ENCODE measurements at regions not wholly inside any gene's neighbourhood (a gene's known extent, or its start where the extent isn't known, plus 50 kb on each side); places are given as distances from the start of the nearest gene placed in this dataset.
A peak's percentile ranks its signal among the peaks of the same experiment; 100 is the strongest.
"Not testable (repeated sequence)": the region's sequence is repeated elsewhere in the genome, so short reads cannot be mapped to it uniquely, and the experiment has no call there.

DNA sequence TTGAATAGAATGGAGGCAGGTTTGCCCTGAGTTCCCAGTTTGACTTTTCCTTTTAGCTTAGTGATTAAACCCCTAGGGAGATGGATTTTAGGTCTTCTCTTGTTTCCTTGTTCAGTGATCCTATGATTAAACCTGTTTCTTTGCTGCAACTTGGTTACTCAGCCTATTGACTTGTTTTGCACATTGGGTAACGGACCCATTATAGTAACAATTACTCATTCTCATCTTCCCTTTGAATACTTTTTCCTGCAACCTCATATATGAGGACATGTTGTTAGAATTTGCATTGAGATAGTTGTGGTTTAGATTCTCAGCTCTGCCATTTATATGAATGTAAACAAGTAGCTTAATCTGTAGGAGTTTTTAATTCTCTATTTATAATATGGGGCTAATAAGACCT, 489.2 kb upstream of the CNTN5 start:
- no peak for DNase-seq (ENCODE audit: low spot score)

DNA sequence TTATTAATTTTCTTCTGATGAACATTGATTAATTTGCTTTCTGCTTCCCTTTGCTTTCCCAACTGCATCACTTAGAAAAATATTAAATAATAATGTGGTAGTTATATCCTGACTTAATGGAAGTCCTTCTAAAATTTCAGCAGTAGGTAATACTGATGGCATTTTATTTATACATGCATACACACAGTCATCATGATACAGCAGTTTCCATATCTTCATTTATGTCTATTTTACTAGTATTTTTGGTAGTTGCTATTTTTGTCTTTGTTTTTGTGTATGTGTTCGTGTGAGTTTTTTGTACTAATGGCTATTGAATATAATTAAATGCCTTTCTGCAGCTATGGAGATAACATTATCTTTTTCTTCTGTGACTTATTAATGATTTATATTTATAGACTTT, 484.7 kb upstream of the CNTN5 start:
- no peak for DNase-seq (ENCODE audit: low spot score)

DNA sequence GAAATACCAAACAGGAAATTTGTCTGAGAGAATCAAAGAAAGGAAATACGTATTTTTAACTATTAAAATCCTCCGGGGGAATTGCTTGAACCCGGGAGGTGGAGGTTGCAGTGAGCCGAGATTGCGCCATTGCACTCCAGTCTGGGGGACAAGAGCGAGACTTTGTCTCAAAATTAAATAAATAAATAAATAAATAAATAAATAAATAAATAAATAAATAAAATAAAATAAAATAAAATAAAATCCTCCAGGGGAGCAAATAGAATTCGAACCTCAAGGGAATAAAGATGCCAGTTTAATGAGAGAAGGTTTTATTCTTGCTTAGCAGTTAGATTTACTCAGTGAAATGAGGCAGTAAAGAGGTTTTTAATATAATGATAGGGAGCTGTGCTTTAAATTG, 482.4 kb upstream of the CNTN5 start:
- not testable (repeated sequence) for DNase-seq (ENCODE audit: low spot score)

DNA sequence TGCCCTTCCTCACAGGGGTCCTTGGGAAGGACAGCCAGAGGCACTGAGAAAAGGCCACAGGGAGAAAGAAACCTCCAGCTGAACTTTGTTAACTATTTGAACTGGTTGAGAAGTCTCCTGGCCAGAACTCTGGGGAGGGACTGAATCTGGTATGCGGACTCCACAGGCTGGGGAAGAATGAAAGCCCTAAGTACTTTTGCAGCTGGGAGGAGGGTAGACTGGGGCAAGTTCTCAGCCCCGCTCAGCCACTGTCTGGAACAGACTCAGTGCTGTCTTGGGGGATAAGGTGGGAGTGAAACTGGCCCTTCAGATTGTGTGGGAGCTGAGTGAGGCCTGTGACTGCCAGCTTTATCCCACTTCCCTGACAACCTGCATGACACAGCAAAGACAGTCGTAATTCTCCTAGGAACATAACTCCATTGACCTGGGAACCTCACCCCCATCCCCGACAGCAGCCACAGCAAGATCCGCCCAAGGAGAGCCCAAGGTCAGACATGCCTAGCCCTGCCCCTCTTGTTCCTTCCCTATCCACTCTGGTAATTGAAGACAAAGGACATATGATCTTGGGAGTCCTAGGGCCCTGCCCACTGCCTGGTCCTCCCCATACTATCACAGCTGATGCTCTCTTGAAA, 475.1 kb upstream of the CNTN5 start:
- no peak for DNase-seq (ENCODE audit: low spot score)

DNA sequence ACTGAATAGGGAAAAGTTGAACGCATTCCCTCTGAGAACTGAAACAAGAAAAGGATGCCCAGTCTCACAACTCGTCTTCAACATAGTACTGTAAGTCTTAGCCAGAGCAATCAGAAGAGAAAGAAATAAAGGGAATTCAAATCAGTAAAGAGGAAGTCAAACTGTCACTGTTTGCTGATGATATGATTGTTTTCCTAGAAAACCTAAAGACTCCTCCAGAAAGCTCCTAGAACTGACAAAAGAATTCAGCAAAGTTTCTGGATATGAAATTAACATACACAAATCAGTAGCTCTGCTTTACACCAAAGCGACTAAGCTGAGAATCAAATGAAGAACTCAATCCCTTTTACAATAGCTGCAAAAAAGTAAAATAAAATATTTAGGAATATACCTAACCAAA, 471.2 kb upstream of the CNTN5 start:
- no peak for DNase-seq (ENCODE audit: low spot score)

DNA sequence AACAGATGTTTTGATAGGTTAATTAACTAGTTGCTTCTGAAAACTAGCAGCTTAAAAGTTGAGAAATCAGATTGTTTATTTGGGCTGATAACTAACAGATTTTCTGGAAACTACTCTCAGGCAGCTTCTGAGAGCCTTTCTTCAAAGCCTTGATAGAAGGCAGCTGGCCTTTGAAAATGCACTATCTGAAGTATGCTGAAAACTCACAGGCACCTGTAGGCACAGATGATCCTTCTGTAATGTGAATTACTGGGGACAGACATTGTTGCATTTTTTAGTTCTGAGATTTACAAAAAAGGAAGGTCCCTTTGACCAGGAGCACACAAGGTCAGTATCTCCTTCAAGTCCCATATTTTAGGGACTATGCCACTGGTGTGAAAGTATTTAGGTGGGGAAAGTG, 460.8 kb upstream of the CNTN5 start:
- no peak for DNase-seq (ENCODE audit: low spot score)

DNA sequence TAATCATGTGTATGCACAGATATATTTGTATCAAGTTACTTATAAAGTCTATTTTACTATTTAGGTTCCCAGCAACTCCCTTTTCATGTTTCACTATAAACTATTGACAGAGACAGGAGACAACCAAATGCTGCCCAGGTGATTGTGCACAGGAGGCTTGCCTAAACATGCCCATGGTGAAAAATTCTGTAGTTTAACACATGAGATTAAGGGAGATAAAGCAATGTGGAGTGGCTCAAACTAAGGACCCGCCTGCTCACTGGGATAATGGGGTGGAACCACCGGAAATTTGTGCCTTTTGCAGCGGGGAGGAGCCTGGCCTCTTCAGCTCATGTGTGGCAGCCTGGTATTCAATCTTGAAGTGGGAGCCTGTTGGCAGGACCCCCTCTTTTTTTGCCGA, 459.5 kb upstream of the CNTN5 start:
- DNase-seq (ENCODE audit: low spot score): no peak

DNA sequence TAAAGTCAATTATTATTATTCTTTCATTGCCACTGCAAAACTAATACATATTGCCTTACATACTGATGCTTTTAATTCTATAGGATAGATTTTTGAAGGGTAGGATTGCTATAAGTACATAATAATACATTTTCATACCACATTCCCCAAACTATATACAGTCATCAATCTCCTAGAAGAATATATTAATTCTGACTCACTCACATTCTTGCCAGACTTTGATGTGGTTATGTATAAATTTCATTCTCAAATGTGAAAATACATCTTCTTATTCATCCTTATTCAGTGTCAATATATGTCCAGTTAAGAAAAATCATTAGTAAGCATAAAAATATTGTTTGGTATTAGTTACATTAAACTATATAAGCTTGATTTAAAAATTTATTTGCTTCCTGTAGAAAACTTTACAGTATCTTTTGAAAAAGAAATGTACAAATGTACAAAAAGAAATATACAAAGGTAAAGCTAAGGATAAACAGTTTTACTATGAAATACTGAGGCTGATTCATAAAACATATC, 458.8 kb upstream of the CNTN5 start:
- no peak for DNase-seq (ENCODE audit: low spot score)

DNA sequence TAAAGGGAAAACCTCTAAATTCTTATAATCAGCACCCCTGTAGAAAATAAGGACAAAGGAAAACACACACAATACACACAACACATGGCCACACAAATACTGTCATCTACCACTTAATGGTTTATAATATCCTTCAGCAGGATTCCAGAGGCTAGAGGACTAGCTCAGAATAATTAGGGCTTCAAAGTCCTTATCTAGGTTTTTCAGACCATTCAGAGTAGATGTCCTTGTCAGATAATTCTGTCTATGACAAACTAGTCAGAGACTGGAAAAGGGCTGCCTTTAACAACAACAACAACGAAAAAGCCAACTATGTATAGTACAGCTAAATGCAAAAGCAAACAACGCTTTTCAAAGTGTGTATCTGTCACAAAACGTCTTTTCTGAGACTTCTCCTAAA, 456.5 kb upstream of the CNTN5 start:
- no peak for DNase-seq (ENCODE audit: low spot score)

DNA sequence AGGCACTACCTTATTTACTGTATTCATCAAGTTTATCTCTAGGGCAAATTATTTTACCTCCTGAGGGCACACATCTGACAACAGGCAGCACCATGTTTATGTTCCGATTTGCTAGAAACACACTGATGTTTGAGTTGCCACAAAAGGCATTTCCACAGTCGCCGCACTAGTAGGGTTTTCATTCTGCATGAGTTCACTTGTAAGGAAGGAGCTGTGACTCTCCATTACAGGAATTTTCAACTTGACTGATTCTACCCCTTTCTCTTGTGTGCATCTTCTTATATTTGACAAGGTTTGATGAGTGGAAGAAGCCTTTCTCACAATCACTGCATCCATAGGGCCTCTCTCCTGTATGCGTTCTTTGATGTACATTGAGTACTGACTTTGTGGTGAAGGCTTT, 455.9 kb upstream of the CNTN5 start:
- no peak for DNase-seq (ENCODE audit: low spot score)

DNA sequence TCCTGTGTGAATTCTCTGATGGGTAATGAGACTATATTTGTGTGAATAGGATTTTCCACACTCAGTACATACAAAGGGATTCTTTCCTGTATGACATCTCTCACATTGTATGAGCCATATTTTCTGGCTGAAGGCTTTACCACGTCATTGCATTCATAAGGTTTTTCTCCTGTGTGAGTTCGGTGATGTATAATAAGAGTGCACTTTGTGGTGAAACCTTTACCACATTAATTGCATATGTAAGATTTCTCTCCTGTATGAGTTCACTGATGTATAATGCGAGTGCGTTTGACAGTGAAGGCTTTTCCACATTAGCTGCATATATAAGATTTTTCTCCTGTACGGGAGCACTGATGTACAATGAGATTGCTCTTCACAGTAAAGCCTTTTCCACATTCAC, 455.4 kb upstream of the CNTN5 start:
- DNase-seq (ENCODE audit: low spot score): no peak

DNA sequence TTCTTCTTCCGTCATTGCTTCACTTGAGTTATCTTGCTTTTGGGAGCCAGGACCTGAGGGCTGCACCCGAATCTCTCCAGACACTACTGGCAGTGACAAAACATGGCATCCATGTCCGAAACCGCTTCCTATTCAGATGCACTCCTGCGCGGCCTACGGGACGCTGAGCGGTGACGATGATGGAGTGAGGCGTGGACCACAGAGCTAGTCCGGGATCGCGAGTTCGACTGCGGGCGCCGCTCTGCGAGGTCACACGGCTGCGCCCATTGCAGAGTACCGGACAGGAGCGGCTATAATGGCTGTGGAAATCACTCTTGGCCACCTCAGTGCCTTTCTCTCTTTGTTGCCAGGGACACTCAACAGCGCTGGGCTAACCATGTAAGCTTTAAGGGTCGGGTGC, 453.8 kb upstream of the CNTN5 start:
- no peak for DNase-seq (ENCODE audit: low spot score)

DNA sequence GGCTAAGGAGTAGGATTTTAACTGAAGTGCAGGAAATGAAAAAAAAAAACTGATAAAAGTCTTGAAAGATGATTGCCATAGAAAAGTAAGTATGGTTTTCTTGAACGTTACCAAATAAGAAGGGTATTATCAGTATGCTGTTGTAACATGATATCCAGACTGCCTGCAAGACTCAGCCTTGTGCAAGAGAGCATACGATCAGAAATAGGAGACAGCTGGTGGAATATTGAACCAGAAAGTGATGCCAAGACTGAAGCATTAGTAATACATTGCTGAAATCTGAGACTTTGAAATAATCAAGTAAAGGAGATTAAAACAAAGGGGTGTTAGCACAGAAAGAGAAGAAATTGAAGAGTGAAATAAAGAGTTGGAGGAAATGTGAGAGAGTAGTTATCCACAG, 452.7 kb upstream of the CNTN5 start:
- peak; percentile 28 for DNase-seq (ENCODE audit: low spot score)

DNA sequence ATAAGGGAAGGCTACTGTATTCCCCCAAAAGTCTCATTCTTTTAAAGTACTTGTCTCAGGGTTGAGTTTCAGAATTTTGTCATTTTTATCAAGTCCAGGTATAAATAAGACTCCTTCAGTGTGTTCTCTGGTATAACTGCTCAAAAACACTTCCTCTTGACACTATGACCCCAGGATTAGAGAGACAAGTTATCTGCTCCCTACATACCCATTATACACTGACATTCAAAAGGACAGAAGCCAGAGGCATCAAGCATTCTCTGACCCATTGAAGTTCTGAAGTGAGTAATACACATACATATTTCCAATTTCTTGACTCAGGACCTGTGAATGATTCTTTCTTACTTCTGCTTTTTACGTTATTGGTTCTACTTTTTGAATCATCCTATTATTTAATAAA, 447.8 kb upstream of the CNTN5 start:
- no peak for DNase-seq (ENCODE audit: low spot score)

DNA sequence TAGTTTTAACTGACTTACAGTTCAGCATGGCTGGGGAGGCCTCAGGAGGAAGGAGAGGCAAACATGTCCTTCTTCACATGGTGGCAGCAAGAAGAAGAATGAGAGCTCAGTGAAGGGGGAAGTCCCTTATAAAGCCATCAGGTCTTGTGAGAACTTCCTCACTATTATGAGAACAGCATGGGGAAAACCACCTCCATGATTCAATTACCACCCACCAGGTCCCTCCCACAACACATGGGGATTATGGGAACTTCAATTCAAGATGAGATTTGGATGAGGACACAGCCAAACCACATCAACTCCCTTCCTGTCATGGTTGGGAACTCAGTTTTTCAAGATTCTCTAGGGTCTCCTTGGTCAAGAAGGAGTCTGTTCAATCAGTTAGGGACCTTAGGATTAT, 432.9 kb upstream of the CNTN5 start:
- no peak for DNase-seq (ENCODE audit: low spot score)

DNA sequence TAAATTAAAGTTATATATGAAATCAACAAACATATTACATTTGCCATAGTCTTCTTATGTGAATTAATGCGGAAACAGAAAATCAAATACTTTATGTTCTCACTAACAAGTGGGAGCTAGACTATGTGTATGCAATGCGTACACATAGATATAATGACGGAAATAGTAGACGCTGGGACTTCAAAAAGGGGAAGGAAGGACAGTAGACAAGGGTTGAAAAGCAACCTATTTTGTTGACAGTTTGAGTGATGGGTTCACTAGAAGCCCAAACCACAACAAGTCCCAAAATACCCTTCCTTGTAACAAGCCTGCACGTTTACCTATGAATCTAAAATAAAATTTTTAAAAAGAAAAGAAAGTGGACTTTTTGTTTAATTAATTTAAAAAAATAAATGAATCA, 430.8 kb upstream of the CNTN5 start:
- DNase-seq (ENCODE audit: low spot score): no peak

DNA sequence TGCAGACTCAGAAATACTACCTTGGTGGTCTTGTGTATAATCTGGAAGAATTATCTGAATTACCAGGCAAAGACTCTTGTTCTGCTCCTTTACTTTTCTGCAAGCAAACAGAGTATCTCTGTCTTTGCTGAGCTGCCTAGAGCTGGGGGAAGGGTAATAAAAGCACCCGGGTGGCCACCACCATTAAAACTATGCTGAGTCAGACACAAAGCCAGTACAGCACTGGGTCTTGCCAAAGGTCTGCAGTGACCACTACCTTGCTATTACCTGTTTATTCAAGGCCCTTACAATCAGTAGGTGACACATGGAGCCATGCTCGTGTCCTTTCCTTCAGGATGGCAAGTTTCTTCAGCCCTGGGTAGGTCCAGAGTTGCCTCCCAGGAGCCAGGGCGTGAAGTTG, 420.6 kb upstream of the CNTN5 start:
- DNase-seq (ENCODE audit: low spot score): no peak

DNA sequence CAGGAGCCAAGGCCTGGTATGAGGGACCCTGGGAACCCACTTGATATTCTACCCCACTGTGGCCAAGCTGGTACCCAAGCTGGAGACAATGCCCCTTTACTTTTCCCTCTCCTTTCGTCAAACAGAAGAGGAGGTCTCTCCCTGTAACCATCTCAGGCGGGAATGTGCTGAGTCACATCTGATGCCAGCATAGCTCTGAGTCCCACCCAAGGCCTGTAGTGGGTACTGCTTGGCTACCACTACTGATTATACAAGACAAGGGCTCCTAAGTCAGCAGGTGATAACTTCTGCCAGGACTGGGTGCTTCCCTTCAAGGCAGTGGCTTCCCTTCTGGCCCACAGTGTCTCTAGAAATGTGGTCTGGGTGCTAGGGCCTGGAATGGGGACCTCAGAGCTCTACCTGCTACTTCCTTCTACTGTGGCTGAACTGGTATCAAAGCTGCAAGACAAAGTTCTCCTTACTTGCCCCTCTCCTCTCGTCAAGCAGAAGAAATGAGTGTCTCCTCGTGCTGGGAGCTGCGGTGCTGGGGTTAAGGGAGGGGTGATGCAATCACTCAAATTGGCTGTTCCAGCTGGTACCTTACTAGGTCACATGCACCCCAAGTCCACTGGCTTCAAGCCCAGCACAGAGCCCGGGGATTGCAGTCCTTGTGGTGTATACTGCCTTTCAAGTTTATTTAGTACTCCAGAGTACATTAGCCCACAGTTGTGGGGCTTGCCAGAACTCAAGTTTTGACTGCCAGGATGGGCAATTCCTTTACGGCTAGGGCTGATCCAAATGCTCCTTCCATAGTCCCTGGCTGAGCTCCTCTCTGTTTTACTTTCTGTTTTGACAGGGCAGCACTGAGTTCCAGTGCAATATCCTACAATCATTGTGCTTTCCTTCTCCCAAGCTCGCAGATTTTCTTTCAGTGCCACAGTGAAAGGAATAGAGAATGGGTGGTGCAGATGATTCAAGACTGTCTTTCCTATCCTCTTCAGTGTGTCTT, 419.7 kb upstream of the CNTN5 start:
- DNase-seq (ENCODE audit: low spot score): no peak

DNA sequence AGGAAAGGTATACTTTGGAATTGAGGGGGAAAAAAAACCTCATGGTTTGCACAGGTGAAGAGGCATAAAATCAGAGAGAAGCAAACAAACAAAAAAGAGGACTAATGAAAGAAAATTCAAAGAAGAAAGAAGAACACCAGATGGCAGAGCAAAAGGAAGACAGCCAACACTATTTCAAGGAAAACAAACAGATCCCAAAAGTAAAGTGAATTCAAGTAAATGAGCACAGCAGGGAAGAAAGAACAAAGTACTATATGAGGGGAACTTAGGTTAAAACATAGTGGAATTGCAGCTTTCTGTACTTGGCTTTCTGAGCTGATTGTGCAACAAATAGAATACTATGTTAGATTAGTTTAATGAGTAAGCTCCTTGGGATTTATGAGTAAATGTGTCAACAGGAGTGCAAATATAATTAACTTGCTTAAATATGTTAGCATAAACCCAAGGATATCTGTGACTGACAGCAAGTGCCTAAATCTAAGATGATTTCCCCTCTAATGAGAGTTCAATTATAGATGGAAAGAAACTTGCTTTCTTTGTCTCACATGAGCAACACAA, 404.6 kb upstream of the CNTN5 start:
- DNase-seq (ENCODE audit: low spot score): no peak

DNA sequence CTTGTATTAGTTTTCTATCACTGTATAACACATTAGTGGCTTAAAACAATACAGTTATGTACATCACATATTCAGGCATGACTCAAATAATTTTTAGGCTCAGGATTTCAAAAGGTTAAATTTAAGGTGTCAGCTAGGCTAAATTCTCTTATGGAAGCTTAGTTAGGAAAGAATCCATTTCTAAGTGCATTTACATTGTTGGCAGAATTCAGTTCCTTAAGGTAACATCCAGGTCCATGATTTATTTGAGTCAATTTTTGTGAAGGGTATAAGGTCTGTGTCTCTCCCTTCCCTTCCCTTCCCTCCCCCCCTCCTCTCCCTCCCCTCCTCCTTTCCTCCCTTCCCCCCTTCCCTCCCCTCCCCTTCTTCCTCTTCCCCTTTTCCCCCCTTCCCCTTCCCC, 399.0 kb upstream of the CNTN5 start:
- DNase-seq (ENCODE audit: low spot score): no peak

DNA sequence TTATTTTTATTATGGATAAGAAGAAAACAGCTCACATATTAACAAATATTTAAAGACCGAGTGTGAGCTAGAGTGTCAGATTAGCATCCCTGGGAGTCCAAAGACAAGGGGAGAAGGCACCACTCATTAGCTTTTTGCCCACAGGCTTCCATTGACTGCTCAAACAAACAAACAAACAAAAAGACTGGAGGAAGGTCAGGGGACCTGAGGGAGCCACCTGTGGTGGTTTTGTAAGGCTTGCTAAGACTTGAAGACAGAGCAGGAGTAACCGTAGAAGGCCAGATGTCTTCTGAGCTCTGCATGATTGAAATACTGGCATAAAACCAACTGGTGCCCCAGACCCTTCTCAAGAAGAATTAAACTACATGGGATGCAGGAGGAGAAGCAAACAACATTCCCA, 395.2 kb upstream of the CNTN5 start:
- no peak for DNase-seq (ENCODE audit: low spot score)

DNA sequence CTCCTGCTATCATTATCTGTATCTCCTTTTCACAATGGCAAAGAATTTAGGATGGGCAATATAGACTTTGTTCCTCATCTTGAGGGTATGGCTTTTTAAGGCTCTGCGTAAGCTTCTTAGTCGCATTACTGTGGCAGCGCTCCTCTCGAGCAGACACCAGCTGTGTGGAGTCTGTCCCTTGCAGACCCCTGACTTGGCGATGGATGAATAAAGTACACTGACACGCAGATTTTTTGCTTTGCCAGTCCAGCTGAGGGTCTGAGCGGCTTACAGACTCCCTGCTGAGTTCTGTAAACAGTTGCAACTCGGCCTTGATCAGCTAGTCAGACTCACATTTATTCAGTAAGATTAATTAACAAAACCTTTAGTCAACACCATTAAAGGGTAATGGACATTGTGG, 390.0 kb upstream of the CNTN5 start:
- no peak for DNase-seq (ENCODE audit: low spot score)

DNA sequence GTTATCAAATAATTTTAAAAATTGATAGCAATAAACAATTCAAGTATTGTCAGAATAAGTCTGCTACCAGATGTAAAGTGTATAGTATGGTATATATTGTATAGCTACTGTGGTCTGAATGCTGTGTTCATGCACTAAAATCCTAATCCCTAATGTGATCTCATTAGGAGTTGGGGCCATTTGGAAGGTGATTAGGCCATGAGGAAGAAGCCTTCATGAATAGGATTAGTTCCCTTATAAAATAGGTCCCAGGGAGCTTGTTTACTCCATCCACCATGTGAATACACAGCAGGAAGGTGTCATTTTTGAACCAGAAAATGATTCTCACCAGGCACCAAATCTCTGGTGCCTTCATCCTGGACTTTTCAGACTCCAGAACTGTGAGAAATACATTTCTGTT, 363.0 kb upstream of the CNTN5 start:
- DNase-seq (ENCODE audit: low spot score): no peak

Data from SK-N-DZ (cell line).